ENCODE measurements at regions not wholly inside any gene's neighbourhood (a gene's known extent, or its start where the extent isn't known, plus 50 kb on each side); places are given as distances from the start of the nearest gene placed in this dataset.

GRCh38 chr10:128563387-128563786 is 437.2 kb upstream of the MKI67 start:
- DNase-seq (ENCODE audit: extremely low read depth, low read depth): no peak
- TF ChIP-seq, protein P1, sequence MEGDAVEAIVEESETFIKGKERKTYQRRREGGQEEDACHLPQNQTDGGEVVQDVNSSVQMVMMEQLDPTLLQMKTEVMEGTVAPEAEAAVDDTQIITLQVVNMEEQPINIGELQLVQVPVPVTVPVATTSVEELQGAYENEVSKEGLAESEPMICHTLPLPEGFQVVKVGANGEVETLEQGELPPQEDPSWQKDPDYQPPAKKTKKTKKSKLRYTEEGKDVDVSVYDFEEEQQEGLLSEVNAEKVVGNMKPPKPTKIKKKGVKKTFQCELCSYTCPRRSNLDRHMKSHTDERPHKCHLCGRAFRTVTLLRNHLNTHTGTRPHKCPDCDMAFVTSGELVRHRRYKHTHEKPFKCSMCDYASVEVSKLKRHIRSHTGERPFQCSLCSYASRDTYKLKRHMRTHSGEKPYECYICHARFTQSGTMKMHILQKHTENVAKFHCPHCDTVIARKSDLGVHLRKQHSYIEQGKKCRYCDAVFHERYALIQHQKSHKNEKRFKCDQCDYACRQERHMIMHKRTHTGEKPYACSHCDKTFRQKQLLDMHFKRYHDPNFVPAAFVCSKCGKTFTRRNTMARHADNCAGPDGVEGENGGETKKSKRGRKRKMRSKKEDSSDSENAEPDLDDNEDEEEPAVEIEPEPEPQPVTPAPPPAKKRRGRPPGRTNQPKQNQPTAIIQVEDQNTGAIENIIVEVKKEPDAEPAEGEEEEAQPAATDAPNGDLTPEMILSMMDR (IDR thresholded peaks at IDR 0.05; ENCODE audit: low read depth, low read length): no peak

GRCh38 chr10:128563904-128564303 is 437.7 kb upstream of the MKI67 start:
- DNase-seq (ENCODE audit: extremely low read depth, low read depth): no peak
- TF ChIP-seq, protein P1 (IDR thresholded peaks at IDR 0.05; ENCODE audit: low read depth, low read length): no peak

- no peak for DNase-seq (ENCODE audit: extremely low read depth, low read depth)
- TF ChIP-seq, protein P1 (IDR thresholded peaks at IDR 0.05; ENCODE audit: low read depth, low read length): no peak
Observed at GRCh38 chr10:128566361-128566968, 440.2 kb upstream of the MKI67 start.

GRCh38 chr10:128567551-128567950 is 441.3 kb upstream of the MKI67 start:
- TF ChIP-seq, protein P1 (IDR thresholded peaks at IDR 0.05; ENCODE audit: low read depth, low read length): no peak
- no peak for DNase-seq (ENCODE audit: extremely low read depth, low read depth)

DNA sequence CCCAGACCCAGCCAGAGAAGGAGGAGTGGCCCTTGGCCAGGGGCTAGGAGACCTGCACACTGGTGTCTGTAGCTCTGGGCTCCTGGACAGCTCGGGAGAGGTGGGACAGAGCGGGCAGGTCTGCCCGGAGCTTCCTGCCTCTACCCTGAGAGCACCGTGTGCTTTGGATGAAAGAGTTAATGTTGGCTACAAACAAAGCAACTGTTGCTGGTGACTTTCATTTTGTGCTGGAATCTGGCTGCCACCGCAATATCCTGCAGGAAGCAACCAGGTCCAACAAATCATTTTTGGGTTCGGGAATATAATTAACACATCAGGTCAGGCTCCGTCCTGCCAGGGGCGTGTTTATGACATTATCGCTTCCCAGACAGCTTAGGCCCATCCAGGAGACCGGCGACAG is 441.8 kb upstream of the MKI67 start:
- DNase-seq (ENCODE audit: extremely low read depth, low read depth): no peak
- TF ChIP-seq, protein P1 (IDR thresholded peaks at IDR 0.05; ENCODE audit: low read depth, low read length): no peak

GRCh38 chr10:128568491-128568890 is 442.3 kb upstream of the MKI67 start:
- DNase-seq (ENCODE audit: extremely low read depth, low read depth): no peak
- TF ChIP-seq, protein P1 (IDR thresholded peaks at IDR 0.05; ENCODE audit: low read depth, low read length): no peak

DNA sequence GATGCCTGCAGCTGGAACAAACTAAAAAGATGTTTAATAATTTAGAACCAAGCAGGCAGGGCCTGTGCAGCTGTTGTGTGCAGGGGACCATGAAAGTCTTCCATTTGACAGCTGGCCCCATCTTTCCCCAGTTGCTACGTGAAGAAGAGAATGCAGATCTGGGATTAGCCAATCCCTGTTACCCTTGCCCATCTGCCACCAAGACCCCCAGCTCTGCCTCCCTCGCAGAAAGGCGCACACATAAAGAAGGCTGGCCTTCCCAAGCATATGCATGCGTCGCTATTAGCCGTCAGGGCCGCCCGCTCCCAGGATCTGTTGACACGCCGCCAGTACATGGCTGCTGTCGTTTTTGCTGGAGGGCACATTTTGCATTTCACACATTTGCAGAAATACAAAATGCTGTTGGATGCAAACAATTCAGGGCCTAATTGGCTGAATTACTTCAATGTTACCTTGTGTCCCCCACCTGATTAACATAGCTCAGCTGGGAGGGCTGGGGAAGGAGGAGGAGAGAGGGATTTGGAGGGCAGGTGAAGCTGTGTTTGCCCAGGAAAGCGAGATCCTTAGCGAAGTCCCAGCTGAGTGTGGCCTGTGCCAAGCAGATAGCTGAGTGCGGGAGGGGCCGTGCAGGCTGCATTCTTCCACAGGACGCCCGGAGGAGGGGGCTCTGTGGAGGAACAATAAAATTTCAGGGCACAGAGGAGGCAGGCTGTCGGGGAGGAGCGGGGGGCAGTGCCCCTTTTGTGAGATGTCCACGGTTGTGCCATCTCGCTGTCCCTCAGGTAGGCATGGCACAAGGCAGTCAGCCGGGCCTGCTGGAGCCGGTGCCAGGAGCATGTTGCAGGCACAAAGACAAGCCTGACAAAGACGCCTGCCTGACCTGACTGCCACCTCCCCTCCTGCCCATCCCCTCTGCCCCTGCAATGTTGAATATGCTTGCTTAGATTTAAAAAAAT is 443.0 kb upstream of the MKI67 start:
- TF ChIP-seq, protein P1 (IDR thresholded peaks at IDR 0.05; ENCODE audit: low read depth, low read length): no peak
- no peak for DNase-seq (ENCODE audit: extremely low read depth, low read depth)
